OCI-LY3 (cell line): ENCODE measurements at regions not wholly inside any gene's neighbourhood (a gene's known extent, or its start where the extent isn't known, plus 50 kb on each side); places are given as distances from the start of the nearest gene placed in this dataset.

Experiments
- CTCF ChIP-seq: fragments of 200-600, 300-600 bp; sonication (generic); IDR thresholded peaks from 2 replicates; pipeline ENCODE4 v1.5.1; 2014; ENCODE audit warnings: antibody characterized with exemption, low read length, low read depth
- EZH2phosphoT487 ChIP-seq: fragments of 200-600 bp; shearing (Covaris generic); IDR thresholded peaks from 2 replicates; pipeline ENCODE4 v1.6.1; 2018; ENCODE audit warnings: antibody characterized with exemption, mixed run types, low read depth

DNA sequence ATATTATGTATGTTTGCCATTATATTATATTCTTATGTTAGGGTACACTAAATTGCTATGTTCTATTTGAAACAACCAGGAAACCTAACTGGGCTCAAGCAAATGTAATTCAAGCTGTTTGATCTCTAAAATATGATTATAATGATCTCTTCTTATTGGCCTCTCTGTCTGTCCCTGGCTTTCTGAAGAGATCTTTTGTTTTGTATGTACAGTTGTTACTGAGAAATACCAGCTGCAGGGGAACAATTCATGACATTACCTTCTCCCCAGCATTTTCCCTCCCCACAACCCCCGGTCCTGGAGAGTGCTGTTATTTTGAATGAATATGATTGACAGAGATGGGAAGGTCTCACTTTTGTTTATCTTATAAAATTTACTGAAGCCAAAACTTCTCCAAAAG is 54.8 kb upstream of the CD28 start:
- TF ChIP-seq CTCF, result no peak
- no peak for TF ChIP-seq EZH2phosphoT487
